ENCODE measurements at regions not wholly inside any gene's neighbourhood (a gene's known extent, or its start where the extent isn't known, plus 50 kb on each side); places are given as distances from the start of the nearest gene placed in this dataset.
A peak's percentile ranks its signal among the peaks of the same experiment; 100 is the strongest.

GRCh38 chr2:224210286-224211180 is 171.4 kb upstream of the SERPINE2 start:
- no peak for DNase-seq (ENCODE audit: low spot score)

GRCh38 chr2:224209555-224210285 is 170.6 kb upstream of the SERPINE2 start:
- DNase-seq (ENCODE audit: low spot score) = no peak

- no peak for DNase-seq (ENCODE audit: low spot score)
Observed at GRCh38 chr2:224208443-224208842, 169.4 kb upstream of the SERPINE2 start.

GRCh38 chr2:224208007-224208406 is 168.9 kb upstream of the SERPINE2 start:
- no peak for DNase-seq (ENCODE audit: low spot score)

DNA sequence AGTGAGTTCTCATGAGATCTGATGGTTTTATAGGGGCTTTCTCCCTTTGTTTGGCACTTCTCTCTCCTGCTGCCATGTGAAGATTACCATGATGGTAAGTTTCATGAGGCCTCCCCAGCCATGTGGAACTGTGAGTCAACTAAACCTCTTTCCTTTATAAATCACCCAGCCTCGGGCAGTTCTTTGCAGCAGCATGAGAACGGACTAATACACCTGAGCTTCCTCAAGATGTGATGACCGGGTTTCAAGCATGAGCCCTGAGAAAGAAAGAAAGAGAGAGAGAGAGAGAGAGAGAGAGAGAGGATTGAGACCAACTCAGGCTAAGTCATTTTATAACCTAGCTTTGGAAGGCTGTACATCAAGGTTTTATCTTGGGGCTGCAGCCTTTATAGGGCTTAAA is 167.7 kb upstream of the SERPINE2 start:
- no peak for DNase-seq (ENCODE audit: low spot score)

GRCh38 chr2:224202281-224202865 is 163.3 kb upstream of the SERPINE2 start:
- no peak for DNase-seq (ENCODE audit: low spot score)

- no peak for DNase-seq (ENCODE audit: low spot score)
Observed at GRCh38 chr2:224198436-224198835, 159.3 kb upstream of the SERPINE2 start.

DNA sequence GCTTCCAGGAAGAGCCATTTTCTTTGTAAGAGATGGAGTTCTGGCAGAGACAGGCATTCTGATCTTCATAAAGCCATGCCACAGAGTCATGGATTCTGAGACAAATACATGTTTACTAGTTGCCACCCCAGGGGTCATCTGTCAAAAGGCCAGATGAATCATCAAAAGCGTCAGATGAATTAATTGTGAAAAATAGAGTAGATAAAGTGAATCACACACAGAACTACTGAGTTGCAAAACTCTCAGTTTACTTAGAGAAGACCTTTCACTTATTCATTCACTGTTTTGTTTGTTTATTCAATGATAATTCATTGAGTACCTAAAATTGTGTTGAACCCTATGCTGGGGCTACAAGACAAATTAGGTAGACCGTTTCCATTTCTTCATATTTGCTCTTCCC is 157.7 kb upstream of the SERPINE2 start:
- DNase-seq (ENCODE audit: low spot score) = no peak

- peak; percentile 95 for DNase-seq (ENCODE audit: low spot score)
Observed at GRCh38 chr2:224195925-224196571, 157.0 kb upstream of the SERPINE2 start.

GRCh38 chr2:224194161-224194560 is 155.1 kb upstream of the SERPINE2 start:
- no peak for DNase-seq (ENCODE audit: low spot score)

DNA sequence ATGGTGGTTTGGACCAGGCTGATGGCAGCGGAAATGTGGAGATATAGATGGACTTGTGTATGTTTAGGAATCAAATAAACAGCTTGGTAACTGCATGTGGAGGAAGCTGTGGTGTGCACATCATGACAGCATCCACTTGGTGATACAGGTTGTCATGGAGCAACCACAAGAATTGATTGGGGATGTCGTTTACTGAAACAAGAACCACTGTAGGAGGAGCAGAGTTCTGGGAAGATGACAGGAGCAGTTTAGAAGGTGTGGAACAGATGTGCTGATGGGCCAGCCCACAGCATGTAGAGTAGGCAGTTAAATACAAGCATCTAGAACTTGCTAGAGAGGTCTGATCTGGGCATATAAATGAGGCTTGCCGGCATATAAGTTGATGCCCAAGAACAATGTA is 152.4 kb upstream of the SERPINE2 start:
- DNase-seq (ENCODE audit: low spot score) = no peak

GRCh38 chr2:224190936-224191270 is 151.8 kb upstream of the SERPINE2 start:
- no peak for DNase-seq (ENCODE audit: low spot score)

DNA sequence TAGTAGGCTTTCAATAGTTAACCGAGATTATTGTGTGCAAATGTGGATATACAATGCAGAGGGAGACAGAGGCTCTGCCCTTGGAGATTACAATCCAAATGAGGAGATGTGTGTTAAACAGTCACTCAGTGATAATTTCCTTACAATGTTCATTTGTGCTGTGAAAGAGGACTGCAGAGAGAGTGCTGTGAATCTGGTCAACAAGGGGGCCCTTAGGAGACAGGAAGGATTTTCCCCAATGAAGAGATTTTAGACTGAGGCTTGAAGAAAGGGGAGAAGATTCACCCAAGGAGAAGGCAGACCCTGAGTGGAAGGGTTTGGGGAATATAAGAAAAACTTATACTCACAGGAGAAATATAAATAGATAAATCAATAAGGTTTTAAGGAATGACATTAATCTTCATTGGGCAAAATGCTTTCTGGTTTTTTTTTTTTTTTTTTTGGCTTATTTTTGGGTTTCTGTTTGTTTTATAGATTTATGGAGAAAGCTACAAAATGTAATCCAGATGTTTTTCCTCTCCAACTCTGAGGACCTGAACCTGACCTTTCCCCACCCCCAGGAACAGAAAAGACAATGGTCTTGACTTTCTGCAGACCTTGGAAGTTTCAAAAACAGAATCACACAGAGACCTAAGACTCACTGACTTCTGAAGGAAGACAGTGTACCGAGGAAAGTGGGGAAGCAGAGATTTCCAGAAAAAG is 151.3 kb upstream of the SERPINE2 start:
- no peak for DNase-seq (ENCODE audit: low spot score)

- no peak for DNase-seq (ENCODE audit: low spot score)
Observed at GRCh38 chr2:224187220-224187619, 148.1 kb upstream of the SERPINE2 start.

DNA sequence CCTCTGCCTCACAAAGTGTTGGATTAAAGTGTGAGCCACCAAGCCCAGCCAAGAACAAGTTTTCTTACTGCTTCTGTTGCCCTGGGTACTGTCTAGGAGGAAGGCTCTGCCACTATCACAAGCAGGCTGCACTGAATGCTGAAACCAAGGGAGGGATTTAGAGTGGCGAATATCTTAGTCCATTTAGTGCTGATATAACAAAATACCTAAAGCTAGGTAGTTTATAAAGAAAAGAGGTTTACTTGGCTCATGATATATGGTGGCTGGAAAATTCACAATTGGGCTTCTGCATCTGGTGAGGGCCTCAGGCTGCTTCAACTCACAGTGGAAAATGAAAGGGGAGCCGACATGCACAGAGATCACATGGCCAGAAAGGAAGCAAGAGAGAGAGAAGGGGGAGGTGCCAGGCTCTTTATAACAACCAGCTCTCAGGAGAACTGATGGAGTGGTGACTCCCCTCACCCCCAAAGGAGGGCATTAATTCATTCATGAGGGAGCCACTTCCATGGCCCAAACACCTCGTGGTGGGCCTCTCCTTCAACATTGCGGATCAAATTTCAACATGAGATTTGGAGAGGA is 146.0 kb upstream of the SERPINE2 start:
- DNase-seq (ENCODE audit: low spot score) = no peak

- DNase-seq (ENCODE audit: low spot score) = no peak
Observed at GRCh38 chr2:224183086-224183485, 144.0 kb upstream of the SERPINE2 start.

- DNase-seq (ENCODE audit: low spot score) = no peak
Observed at GRCh38 chr2:224182498-224182897, 143.4 kb upstream of the SERPINE2 start.

- DNase-seq (ENCODE audit: low spot score) = no peak
Observed at GRCh38 chr2:224181534-224182155, 142.6 kb upstream of the SERPINE2 start.

- no peak for DNase-seq (ENCODE audit: low spot score)
Observed at GRCh38 chr2:224180810-224181209, 141.7 kb upstream of the SERPINE2 start.

DNA sequence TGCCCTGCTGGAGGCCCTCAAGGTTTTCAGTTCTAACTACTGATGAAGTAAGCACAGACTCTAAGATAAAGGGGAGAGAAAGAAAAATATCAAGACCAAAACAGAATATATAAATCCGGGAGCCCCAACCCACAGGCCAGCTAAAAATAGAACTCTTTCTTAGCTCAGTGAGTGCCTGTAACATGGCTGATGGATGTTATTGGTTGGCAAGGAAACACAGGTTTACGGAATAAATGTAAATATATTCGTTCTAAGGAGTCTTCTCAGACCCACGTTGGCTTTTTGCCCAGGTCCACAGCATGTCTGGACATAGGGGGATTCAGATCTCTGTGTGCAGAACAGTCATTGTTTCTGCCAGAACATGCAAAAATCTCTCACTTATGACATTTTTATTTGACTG is 139.0 kb upstream of the SERPINE2 start:
- no peak for DNase-seq (ENCODE audit: low spot score)

GRCh38 chr2:224175538-224175937 is 136.5 kb upstream of the SERPINE2 start:
- no peak for DNase-seq (ENCODE audit: low spot score)
